ENCODE measurements at regions not wholly inside any gene's neighbourhood (a gene's known extent, or its start where the extent isn't known, plus 50 kb on each side); places are given as distances from the start of the nearest gene placed in this dataset.

DNA sequence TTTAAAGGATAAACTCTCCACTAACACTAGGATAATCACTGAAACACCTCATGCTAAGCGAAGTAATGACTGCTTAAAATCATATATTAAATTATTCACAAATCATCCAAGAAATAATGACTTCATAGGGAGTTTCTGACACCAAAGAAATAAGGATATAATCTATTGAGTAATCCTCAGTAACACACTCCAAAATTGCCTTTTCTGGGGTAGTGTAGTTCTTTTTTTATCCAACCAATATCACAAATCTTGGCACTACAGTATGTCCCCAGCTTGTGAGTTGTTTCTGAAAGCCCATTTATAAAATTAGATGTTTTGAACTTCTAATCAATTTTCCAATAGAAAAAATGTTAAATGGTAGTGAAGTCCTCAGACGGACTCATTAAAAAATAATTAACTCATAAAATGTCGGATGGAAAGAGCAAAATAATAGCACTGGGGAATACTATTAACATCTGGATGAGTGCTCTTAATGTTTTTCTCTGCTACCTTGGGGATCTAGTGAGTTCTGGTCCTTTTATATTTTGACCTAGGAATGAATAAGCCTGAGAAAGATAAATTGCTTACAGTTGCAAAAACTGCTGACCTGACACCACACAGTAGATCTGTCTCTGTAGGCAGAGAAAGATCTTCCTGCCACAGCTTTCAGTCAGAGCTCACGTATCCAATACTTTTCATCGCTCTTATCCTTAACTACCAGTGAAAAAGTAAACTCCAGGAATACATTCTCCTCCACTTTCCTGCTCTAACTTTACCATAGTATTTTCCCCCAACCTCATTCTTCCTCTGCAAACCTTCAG, 618.5 kb upstream of the ANKRD30A start:
- TF ChIP-seq CTCF (conservative IDR thresholded peaks at IDR 0.05; ENCODE audit: low read depth, low read length), result no peak
- no peak for TF ChIP-seq EZH2 (IDR thresholded peaks at IDR 0.05; ENCODE audit: borderline replicate concordance, low read depth, low read length, poor library complexity, severe bottlenecking)

Measured in A673 (cell line).